ENCODE measurements at regions not wholly inside any gene's neighbourhood (a gene's known extent, or its start where the extent isn't known, plus 50 kb on each side); places are given as distances from the start of the nearest gene placed in this dataset.

DNA sequence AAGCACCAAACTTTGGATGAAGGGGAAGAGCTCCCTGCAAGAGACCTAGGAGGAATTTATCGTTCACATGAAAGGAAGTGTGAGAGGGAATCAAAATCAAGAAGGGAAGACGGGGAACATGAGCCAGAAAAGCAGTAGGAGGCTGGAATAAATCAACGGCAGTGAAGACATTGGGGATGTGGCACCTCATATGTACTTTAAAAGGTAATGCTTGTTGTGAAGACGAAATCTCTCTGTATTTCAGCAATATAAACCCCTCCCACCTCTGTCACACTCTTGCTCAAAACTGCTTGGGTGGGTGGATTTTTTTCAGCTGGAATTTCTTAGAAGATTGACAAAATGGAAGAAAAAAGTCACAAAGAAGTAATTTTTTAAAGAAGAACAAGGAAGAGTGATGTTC, 243.5 kb downstream of the BUD13 start:
- Histone ChIP-seq H3K4me3 (ENCODE audit: low read length in 3 of 3) (no peak overlapping the region), H3K9ac (ENCODE audit: low read depth in 1 of 3, low read length in 3 of 3) (no peak overlapping the region), H3K9me3 (ENCODE audit: control insufficient read depth in 3 of 3, low read length in 3 of 3) (peaks cover 0 to 6% (median 0%) of the 10 kb centered on the region in 3 donors), H3K27ac (ENCODE audit: low read depth, low read length) (no peak overlapping the region), H3K4me1 (ENCODE audit: control insufficient read depth in 3 of 3, insufficient read depth in 3 of 3, low read length in 3 of 3) (no peaks in the 10 kb centered on the region), H3K36me3 (ENCODE audit: control insufficient read depth in 3 of 3, insufficient read depth in 3 of 3, low read length in 3 of 3) (no peaks in the 10 kb centered on the region), H3K27me3 (ENCODE audit: control insufficient read depth in 3 of 3, insufficient read depth in 3 of 3, low read length in 3 of 3) (peaks cover 0 to 33% (median 9%) of the 10 kb centered on the region in 3 donors)

DNA sequence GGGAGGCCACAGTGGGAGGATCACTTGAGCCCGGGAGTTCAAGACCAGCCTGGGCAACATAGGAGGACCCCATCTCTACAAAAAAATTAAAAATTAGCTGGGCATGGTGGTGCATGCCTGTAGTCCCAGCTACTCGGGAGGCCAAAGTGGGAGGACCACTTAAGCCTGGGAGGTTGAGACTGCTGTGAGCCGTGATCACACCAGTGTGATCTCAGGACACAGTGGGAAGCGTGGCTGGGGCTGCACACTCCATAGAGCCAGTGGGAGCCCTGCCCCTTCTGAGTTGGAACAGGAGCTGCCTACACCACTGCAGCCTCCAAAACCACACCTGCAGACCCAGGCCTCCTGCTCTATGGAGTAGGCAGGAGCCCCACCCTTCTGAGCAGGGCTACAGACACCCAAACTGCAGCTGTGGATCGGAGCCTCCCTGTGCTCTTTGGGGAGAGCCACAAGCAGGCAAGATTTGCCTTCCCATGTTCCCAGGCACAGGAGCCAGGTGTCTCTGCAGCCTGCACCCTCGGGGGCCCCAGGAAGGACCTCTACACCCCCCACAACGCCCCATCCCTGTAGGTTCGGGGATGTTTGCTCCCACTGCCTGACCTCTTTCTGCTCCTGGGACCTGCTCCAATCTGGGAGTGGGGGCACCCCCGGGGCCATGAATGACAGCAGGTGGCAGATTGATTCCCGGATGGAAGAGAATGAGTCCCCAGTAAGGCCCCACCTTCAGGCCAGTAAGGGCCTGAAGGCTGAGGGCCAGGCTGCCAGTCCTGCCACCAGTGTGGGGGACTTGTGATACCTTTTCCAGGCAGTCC, 245.4 kb downstream of the BUD13 start:
- Histone ChIP-seq H3K9ac (ENCODE audit: low read depth in 1 of 3, low read length in 3 of 3) (no peak overlapping the region), H3K4me1 (ENCODE audit: control insufficient read depth in 3 of 3, insufficient read depth in 3 of 3, low read length in 3 of 3) (no peaks in the 10 kb centered on the region), H3K36me3 (ENCODE audit: control insufficient read depth in 3 of 3, insufficient read depth in 3 of 3, low read length in 3 of 3) (no peaks in the 10 kb centered on the region), H3K27me3 (ENCODE audit: control insufficient read depth in 3 of 3, insufficient read depth in 3 of 3, low read length in 3 of 3) (peaks cover 0 to 25% (median 9%) of the 10 kb centered on the region in 3 donors), H3K9me3 (ENCODE audit: control insufficient read depth in 3 of 3, low read length in 3 of 3) (peaks cover 0 to 6% (median 0%) of the 10 kb centered on the region in 3 donors), H3K27ac (ENCODE audit: low read depth, low read length) (no peak overlapping the region), H3K4me3 (ENCODE audit: low read length in 3 of 3) (no peak overlapping the region)

DNA sequence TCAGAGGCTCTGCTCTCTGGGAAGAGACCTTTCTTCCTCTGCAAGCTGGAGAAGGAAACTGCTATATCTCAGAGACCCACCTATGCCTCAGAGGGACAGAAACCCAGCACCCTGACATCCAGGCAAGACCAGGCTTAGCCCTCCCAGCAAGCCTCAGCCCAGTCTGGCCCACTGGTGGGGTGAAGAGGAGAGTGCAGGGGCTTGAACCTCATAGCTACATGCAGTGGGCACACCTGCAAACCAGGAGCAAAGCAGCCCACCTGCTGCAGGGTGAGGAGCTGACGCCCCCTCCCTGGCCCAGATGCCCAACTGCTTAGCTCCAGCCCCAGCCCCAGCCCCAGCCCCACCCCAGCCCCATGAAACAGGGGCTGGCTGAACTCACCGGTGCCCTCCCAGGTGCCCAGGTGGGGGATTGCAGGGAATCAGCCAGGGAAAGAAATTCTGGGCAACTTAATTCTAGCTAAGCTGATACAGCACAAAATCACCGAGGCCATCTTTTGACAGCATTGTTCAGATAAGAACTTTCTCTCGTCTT, 246.8 kb downstream of the BUD13 start:
- Histone ChIP-seq H3K4me1 (ENCODE audit: control insufficient read depth in 3 of 3, insufficient read depth in 3 of 3, low read length in 3 of 3) (no peaks in the 10 kb centered on the region), H3K9ac (ENCODE audit: low read depth in 1 of 3, low read length in 3 of 3) (no peak overlapping the region), H3K4me3 (ENCODE audit: low read length in 3 of 3) (no peak overlapping the region), H3K36me3 (ENCODE audit: control insufficient read depth in 3 of 3, insufficient read depth in 3 of 3, low read length in 3 of 3) (no peaks in the 10 kb centered on the region), H3K27me3 (ENCODE audit: control insufficient read depth in 3 of 3, insufficient read depth in 3 of 3, low read length in 3 of 3) (peaks cover 0 to 15% (median 2%) of the 10 kb centered on the region in 3 donors), H3K27ac (ENCODE audit: low read depth, low read length) (no peak overlapping the region), H3K9me3 (ENCODE audit: control insufficient read depth in 3 of 3, low read length in 3 of 3) (peaks cover 0 to 2% (median 0%) of the 10 kb centered on the region in 3 donors)

- no peaks in the 10 kb centered on the region for H3K9me3 ChIP-seq (ENCODE audit: control insufficient read depth in 3 of 3, low read length in 3 of 3)
- no peak overlapping the region for H3K9ac ChIP-seq (ENCODE audit: low read depth in 1 of 3, low read length in 3 of 3)
- H3K36me3 ChIP-seq (ENCODE audit: control insufficient read depth in 3 of 3, insufficient read depth in 3 of 3, low read length in 3 of 3) = no peaks in the 10 kb centered on the region
- H3K4me1 ChIP-seq (ENCODE audit: control insufficient read depth in 3 of 3, insufficient read depth in 3 of 3, low read length in 3 of 3) = no peaks in the 10 kb centered on the region
- no peak overlapping the region for H3K4me3 ChIP-seq (ENCODE audit: low read length in 3 of 3)
- no peak overlapping the region for H3K27ac ChIP-seq (ENCODE audit: low read depth, low read length)
- H3K27me3 ChIP-seq (ENCODE audit: control insufficient read depth in 3 of 3, insufficient read depth in 3 of 3, low read length in 3 of 3) = peaks cover 0 to 2% (median 1%) of the 10 kb centered on the region in 3 donors
These were observed 253.3 kb downstream of the BUD13 start for GRCh38 chr11:116519499-116519898.

GRCh38 chr11:116518141-116518540, 254.6 kb downstream of the BUD13 start:
- H3K27me3 ChIP-seq (ENCODE audit: control insufficient read depth in 3 of 3, insufficient read depth in 3 of 3, low read length in 3 of 3) = peaks cover 2 to 9% (median 9%) of the 10 kb centered on the region in 3 donors
- no peak overlapping the region for H3K27ac ChIP-seq (ENCODE audit: low read depth, low read length)
- H3K36me3 ChIP-seq (ENCODE audit: control insufficient read depth in 3 of 3, insufficient read depth in 3 of 3, low read length in 3 of 3) = no peaks in the 10 kb centered on the region
- no peaks in the 10 kb centered on the region for H3K4me1 ChIP-seq (ENCODE audit: control insufficient read depth in 3 of 3, insufficient read depth in 3 of 3, low read length in 3 of 3)
- H3K9ac ChIP-seq (ENCODE audit: low read depth in 1 of 3, low read length in 3 of 3) = no peak overlapping the region
- H3K9me3 ChIP-seq (ENCODE audit: control insufficient read depth in 3 of 3, low read length in 3 of 3) = no peaks in the 10 kb centered on the region
- no peak overlapping the region for H3K4me3 ChIP-seq (ENCODE audit: low read length in 3 of 3)

GRCh38 chr11:116517584-116517983, 255.2 kb downstream of the BUD13 start:
- peaks cover 5 to 12% (median 12%) of the 10 kb centered on the region in 3 donors for H3K27me3 ChIP-seq (ENCODE audit: control insufficient read depth in 3 of 3, insufficient read depth in 3 of 3, low read length in 3 of 3)
- H3K9ac ChIP-seq (ENCODE audit: low read depth in 1 of 3, low read length in 3 of 3) = no peak overlapping the region
- no peaks in the 10 kb centered on the region for H3K36me3 ChIP-seq (ENCODE audit: control insufficient read depth in 3 of 3, insufficient read depth in 3 of 3, low read length in 3 of 3)
- no peaks in the 10 kb centered on the region for H3K9me3 ChIP-seq (ENCODE audit: control insufficient read depth in 3 of 3, low read length in 3 of 3)
- no peak overlapping the region for H3K4me3 ChIP-seq (ENCODE audit: low read length in 3 of 3)
- H3K4me1 ChIP-seq (ENCODE audit: control insufficient read depth in 3 of 3, insufficient read depth in 3 of 3, low read length in 3 of 3) = no peaks in the 10 kb centered on the region
- no peak overlapping the region for H3K27ac ChIP-seq (ENCODE audit: low read depth, low read length)

DNA sequence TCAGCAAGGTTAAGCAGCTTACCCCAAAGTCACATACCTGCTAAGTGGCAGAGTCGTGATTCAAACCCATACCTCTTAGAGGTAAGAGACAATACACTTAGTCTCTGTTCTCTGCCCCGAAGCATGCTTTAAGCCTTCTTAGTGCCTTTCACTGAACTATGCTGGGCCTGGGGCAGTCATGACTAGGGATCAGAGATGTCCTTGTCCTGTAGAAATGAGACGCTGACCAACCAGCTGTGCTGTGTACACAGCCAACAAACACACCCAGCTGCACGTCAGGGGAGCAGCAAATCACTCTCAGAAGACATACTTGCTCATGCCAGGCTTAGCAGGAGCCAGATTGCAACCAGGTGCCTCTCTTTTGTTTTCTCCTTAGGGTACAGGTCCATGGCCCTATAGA, 255.7 kb downstream of the BUD13 start:
- Histone ChIP-seq H3K27ac (ENCODE audit: low read depth, low read length) (no peak overlapping the region), H3K9ac (ENCODE audit: low read depth in 1 of 3, low read length in 3 of 3) (no peak overlapping the region), H3K4me1 (ENCODE audit: control insufficient read depth in 3 of 3, insufficient read depth in 3 of 3, low read length in 3 of 3) (no peaks in the 10 kb centered on the region), H3K27me3 (ENCODE audit: control insufficient read depth in 3 of 3, insufficient read depth in 3 of 3, low read length in 3 of 3) (peaks cover 5 to 12% (median 12%) of the 10 kb centered on the region in 3 donors), H3K4me3 (ENCODE audit: low read length in 3 of 3) (no peak overlapping the region), H3K36me3 (ENCODE audit: control insufficient read depth in 3 of 3, insufficient read depth in 3 of 3, low read length in 3 of 3) (no peaks in the 10 kb centered on the region), H3K9me3 (ENCODE audit: control insufficient read depth in 3 of 3, low read length in 3 of 3) (no peaks in the 10 kb centered on the region)

- H3K4me1 ChIP-seq (ENCODE audit: control insufficient read depth in 3 of 3, insufficient read depth in 3 of 3, low read length in 3 of 3) = no peaks in the 10 kb centered on the region
- no peak overlapping the region for H3K27ac ChIP-seq (ENCODE audit: low read depth, low read length)
- peaks cover 5 to 14% (median 12%) of the 10 kb centered on the region in 3 donors for H3K27me3 ChIP-seq (ENCODE audit: control insufficient read depth in 3 of 3, insufficient read depth in 3 of 3, low read length in 3 of 3)
- H3K4me3 ChIP-seq (ENCODE audit: low read length in 3 of 3) = no peak overlapping the region
- H3K9me3 ChIP-seq (ENCODE audit: control insufficient read depth in 3 of 3, low read length in 3 of 3) = no peaks in the 10 kb centered on the region
- H3K36me3 ChIP-seq (ENCODE audit: control insufficient read depth in 3 of 3, insufficient read depth in 3 of 3, low read length in 3 of 3) = no peaks in the 10 kb centered on the region
- H3K9ac ChIP-seq (ENCODE audit: low read depth in 1 of 3, low read length in 3 of 3) = no peak overlapping the region
These were observed 257.1 kb downstream of the BUD13 start for GRCh38 chr11:116515664-116516184.

DNA sequence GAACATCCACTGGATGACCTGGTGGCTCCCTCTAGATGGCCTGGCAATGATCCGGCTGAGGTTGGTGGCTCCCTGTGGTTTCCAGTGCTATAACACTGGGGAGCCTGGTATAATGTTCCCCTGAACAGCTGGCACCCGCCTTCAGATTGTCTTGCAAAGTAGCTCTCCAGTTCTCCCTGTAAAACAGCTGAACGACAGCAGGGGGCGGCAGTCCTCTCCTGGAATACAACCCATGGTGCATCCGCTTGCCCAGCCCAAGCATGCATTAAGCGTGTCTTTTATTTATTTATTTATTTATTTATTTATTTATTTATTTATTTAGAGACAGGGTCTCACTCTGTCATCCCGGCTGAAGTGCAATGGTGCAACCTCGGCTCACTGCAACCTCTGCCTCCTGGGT, 258.9 kb downstream of the BUD13 start:
- Histone ChIP-seq H3K36me3 (ENCODE audit: control insufficient read depth in 3 of 3, insufficient read depth in 3 of 3, low read length in 3 of 3) (no peaks in the 10 kb centered on the region), H3K9me3 (ENCODE audit: control insufficient read depth in 3 of 3, low read length in 3 of 3) (no peaks in the 10 kb centered on the region), H3K4me1 (ENCODE audit: control insufficient read depth in 3 of 3, insufficient read depth in 3 of 3, low read length in 3 of 3) (no peaks in the 10 kb centered on the region), H3K27ac (ENCODE audit: low read depth, low read length) (no peak overlapping the region), H3K27me3 (ENCODE audit: control insufficient read depth in 3 of 3, insufficient read depth in 3 of 3, low read length in 3 of 3) (peaks cover 5 to 22% (median 21%) of the 10 kb centered on the region in 3 donors), H3K9ac (ENCODE audit: low read depth in 1 of 3, low read length in 3 of 3) (no peak overlapping the region), H3K4me3 (ENCODE audit: low read length in 3 of 3) (no peak overlapping the region)

DNA sequence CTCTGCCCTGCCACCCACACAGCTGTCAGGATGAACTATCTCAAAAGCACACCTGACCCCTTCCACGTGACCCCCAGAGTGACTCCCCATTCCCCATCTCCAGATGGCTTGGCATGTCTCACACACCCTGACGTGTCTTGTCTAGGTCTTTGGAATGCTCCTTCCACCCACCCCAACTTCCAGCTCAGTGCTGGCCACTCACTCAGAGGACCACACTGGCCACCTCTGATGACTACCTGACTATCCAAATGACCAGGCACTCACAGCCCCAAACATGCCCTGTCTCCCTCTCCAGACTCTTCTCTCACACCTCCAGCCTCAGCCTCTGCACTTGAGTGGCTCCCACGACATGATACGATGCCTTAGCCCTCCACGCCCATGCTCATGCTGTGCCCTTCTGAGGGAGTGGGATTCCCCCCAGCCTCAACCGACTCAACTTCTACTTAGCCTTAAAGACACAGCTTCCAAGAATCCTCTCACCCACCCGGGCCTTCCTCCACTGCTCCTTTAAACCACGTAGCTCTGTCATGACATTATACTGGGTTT, 259.4 kb downstream of the BUD13 start:
- Histone ChIP-seq H3K36me3 (ENCODE audit: control insufficient read depth in 3 of 3, insufficient read depth in 3 of 3, low read length in 3 of 3) (no peaks in the 10 kb centered on the region), H3K4me3 (ENCODE audit: low read length in 3 of 3) (no peak overlapping the region), H3K27ac (ENCODE audit: low read depth, low read length) (no peak overlapping the region), H3K9ac (ENCODE audit: low read depth in 1 of 3, low read length in 3 of 3) (no peak overlapping the region), H3K27me3 (ENCODE audit: control insufficient read depth in 3 of 3, insufficient read depth in 3 of 3, low read length in 3 of 3) (peaks cover 5 to 27% (median 25%) of the 10 kb centered on the region in 3 donors), H3K4me1 (ENCODE audit: control insufficient read depth in 3 of 3, insufficient read depth in 3 of 3, low read length in 3 of 3) (no peaks in the 10 kb centered on the region), H3K9me3 (ENCODE audit: control insufficient read depth in 3 of 3, low read length in 3 of 3) (no peaks in the 10 kb centered on the region)

Data from skeletal muscle tissue (tissue), 3 donors.